ENCODE measurements at regions not wholly inside any gene's neighbourhood (a gene's known extent, or its start where the extent isn't known, plus 50 kb on each side); places are given as distances from the start of the nearest gene placed in this dataset.
"Not testable (repeated sequence)": the region's sequence is repeated elsewhere in the genome, so short reads cannot be mapped to it uniquely, and the experiment has no call there.

GRCh38 chr9:42550789-42551357 is 367.4 kb downstream of the SPATA31A6 start:
- intact Hi-C loops (cut with DNase I); H3K4me1 ChIP-seq; H3K4me3 ChIP-seq (replicated peaks in 1 of 3); H3K36me3 ChIP-seq; H3K27me3 ChIP-seq; H3K9me3 ChIP-seq; H3K27ac ChIP-seq: not testable (repeated sequence)
- 0% methylated on average over 7 of the region's 36 CpGs; no CpG with 5 or more reads in 1 of the 2 donors for WGBS, 2 donors
- peak; percentile 7 to 44 for DNase-seq
- TF ChIP-seq CTCF (IDR thresholded peaks at IDR 0.05) = peak in 1 of 6 experiments; percentile 42

DNA sequence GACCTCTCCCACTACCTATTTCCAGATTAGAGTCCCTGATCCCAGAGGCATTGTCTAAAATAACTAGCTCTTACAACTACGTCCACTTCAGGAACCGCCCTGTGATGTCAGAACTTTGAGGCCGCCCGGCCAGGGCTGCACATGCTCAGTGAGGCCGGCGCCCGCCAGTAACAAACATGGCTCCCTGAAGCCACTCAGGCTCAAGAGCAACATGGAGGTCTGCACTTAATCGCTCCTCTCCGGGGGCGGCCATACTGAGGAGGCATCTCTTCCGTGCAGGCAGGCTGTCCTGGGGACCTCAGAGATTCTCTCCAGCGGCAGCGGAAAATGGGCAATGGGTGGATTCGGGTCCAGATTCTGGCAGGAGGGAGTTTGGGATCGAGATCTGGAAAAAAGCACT is 385.1 kb downstream of the SPATA31A6 start:
- H3K4me3 ChIP-seq (replicated peaks in 1 of 3); intact Hi-C loops (cut with DNase I); H3K27me3 ChIP-seq; DNase-seq; H3K9me3 ChIP-seq; H3K27ac ChIP-seq; H3K4me1 ChIP-seq; H3K36me3 ChIP-seq: not testable (repeated sequence)
- no CpG with 5 or more reads among the region's 15 CpGs for WGBS, 2 donors

- H3K4me1 ChIP-seq; H3K36me3 ChIP-seq; H3K27me3 ChIP-seq; H3K9me3 ChIP-seq; H3K27ac ChIP-seq; intact Hi-C loops (cut with DNase I); H3K4me3 ChIP-seq (replicated peaks in 1 of 3): not testable (repeated sequence)
- WGBS, 2 donors = no CpG with 5 or more reads among the region's 34 CpGs
- DNase-seq = peak; percentile 16 to 17
Observed at GRCh38 chr9:42568942-42569556, 385.6 kb downstream of the SPATA31A6 start.

- H3K4me3 ChIP-seq (replicated peaks in 1 of 3); H3K4me1 ChIP-seq; intact Hi-C loops (cut with DNase I); H3K27ac ChIP-seq; H3K36me3 ChIP-seq; H3K27me3 ChIP-seq; H3K9me3 ChIP-seq; DNase-seq: not testable (repeated sequence)
- WGBS, 2 donors = 68 to 73% methylated on average over 6 to 7 of the region's 8 CpGs
Observed at GRCh38 chr9:42577851-42578250, 394.4 kb downstream of the SPATA31A6 start.
